Stimulated activated CD4-positive, alpha-beta T cell treated with anti-CD3 and anti-CD28 coated beads, TNF-alpha, amount 100 ng/mL, for 48 hours (primary cell): ENCODE measurements at regions not wholly inside any gene's neighbourhood (a gene's known extent, or its start where the extent isn't known, plus 50 kb on each side); places are given as distances from the start of the nearest gene placed in this dataset.
"Not testable (repeated sequence)": the region's sequence is repeated elsewhere in the genome, so short reads cannot be mapped to it uniquely, and the experiment has no call there.

Source experiments
- DNase-seq, 3 donors: peaks; one replicate each; pipeline ENCODE4 v3.0.0-alpha.2; 2020; ENCODE audit warnings: low read depth in 3 of 3

GRCh38 chr21:38039841-38040240, 123.6 kb upstream of the KCNJ6 start:
- DNase-seq = no peak

- no peak for DNase-seq
Observed at GRCh38 chr21:38041493-38041892, 125.2 kb upstream of the KCNJ6 start.

DNA sequence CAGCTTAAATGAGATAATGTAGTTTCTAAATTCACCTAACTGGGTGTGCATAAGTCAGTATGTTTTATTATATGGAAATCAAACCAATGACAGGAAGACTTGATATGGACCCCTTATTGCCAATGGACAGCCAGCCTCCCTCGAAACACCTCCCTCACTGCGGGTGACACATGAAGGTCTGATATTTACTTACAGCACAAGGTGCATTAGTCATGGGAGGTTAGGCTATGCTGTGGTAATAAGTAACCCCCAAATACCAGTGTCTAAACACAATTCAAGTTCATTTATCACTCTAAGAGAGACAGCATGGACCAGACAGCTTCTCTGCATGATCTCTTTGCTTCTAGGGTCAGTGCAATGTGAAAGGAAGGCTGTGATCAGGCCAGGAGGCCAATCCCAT, 126.0 kb upstream of the KCNJ6 start:
- no peak for DNase-seq

DNA sequence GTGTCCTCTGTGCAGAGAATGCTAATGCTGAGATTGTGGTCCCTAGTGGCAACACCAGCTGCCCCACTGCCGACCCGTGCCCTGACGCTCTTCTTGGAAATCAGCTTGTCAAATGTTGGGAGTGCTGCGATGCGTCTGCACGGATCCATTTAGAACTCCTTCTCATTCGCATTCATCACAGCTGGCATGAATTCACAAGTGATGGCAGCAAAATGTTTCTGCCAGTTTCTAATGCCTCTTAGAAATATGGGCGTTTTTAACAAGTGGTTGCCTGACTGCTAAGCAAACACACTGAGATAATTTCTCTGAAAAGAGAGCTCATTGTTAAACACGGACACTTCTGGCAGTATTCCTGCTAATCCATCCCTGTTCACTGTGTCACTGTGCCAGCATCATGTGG, 131.9 kb upstream of the KCNJ6 start:
- no peak for DNase-seq

DNA sequence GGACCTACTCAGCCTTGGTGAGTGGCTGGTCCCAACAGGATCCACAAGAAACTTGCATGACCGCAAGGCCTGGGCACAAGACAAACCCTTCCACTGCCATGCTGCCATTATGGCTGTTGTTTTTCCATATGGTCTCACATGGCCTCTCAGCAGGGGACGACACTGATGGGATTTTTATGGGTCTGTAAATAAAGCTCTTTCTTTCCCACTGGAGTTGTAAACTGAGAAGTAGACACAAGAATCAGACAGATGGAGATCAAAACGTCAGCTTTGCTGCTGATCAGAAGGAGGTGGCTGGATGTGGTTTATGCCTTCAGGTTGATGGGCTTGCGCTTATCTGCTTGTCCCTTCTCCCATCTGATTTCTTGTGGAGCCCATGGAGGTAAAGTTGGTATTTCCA, 138.1 kb upstream of the KCNJ6 start:
- DNase-seq = no peak

GRCh38 chr21:38056481-38056880, 140.2 kb upstream of the KCNJ6 start:
- no peak for DNase-seq

DNA sequence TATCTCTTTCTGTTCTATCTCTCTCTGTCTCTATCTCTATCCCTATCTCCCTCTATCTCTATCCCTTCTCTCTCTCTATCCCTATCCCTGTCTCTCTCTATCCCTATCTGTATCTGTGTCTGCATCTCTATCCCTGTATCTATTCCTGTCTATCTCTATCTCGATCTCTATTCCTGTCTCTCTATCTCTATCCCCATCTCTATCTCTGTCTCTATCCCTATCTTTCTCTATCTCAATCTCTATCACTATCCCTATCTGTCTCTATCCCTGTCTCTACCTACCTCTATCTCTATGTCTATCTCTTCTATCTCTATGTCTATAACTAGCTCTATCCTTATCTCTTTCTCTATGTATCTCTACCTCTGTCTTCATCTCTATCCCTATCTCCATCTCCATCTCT, 141.4 kb upstream of the KCNJ6 start:
- no peak for DNase-seq

DNA sequence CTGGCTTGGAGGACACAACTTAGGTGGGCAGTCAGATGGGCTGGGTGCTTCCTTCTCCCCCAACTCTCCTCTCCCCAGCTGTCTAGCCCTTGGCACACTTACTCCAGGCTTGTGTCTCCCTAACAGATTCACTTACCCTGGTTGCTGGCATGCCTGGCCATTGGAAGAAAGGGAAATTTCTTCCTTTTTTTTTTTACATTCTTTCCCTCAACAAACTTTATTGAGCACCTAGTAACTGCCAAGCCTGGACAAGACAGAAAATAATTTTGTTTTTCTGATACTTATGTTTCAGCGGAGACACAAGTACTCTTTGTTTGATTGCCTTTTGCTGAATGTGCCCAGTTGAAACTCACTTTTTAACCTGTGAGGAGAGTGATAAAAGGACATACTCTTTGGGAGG, 144.3 kb upstream of the KCNJ6 start:
- DNase-seq = no peak

DNA sequence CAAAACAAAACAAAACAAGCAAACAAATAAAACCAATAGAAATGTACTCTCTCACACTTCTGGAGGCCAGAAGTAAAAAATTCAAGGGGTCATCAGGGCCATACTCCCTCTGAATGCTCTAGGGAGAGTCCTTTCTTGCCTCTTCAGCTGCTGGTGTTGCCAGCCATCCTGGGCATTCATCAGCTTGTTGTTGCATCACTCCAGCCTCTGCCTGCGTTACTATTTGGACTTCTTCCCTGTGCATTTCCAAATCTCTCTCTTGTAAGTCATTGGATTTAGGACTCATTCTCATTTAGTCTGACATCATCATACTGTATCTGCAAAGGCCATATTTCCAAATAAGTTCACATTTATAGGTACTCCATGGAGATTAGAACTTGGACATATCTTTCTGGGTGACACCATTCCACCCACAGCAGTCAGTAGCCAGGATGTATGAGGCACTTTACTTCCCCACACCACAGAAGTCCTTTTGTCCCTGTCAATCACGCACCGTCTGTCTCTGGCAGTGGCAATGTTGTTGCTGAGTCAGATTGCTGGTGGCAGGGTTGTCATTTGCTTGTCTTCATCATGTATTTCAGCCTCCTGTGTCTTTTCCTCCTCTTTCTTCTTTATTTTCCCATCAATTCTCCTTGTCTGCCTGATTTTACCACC, 151.0 kb upstream of the KCNJ6 start:
- no peak for DNase-seq

GRCh38 chr21:38072489-38072888, 156.2 kb upstream of the KCNJ6 start:
- no peak for DNase-seq

GRCh38 chr21:38075833-38076587, 159.8 kb upstream of the KCNJ6 start:
- DNase-seq = no peak

GRCh38 chr21:38077569-38077968, 161.3 kb upstream of the KCNJ6 start:
- no peak for DNase-seq

DNA sequence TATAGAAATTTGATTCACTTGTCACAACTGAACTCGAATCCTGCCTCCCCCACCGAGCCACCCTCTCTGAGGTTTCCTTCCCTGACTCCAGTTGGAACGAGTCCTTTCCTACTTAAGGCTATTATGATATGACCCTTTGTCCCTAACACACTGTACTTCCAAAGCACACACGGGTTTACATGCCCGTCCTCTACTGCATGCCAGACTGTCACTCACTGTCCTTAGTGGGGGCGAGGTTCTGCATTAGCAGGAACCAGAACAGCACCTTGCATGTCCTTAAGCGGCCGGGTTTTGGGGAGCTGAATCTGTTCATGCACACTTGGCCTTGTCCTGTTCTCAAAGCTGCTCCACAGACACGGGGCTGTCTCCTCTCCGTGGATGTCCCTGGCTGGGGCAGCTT, 164.6 kb upstream of the KCNJ6 start:
- DNase-seq = no peak

- DNase-seq = no peak
Observed at GRCh38 chr21:38081708-38082107, 165.5 kb upstream of the KCNJ6 start.

DNA sequence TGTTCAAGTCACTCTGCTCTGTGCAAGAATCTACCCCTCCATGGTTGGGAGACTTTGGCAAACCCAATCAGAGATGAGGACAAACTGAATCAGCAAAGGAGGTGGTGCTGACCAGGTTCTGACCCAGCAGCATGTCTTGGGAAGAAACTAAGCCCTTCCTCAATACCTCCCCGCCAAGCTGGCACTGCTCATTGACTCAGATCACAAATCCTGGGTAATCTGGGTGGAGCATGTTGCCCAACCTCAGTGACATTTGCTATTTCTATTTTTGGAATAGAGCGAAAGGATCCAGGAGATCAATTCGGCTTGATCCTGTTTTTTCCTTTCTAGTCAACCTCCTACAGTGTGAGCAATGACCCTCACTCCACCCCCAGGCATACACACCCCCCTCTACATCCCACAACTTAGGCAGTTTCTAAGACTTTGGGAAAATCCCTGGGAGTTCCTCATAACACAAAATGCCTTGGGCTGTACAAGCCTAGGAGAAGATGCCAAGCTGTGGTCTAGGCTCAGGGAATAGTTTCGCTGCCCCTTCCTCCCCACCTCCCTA, 166.8 kb upstream of the KCNJ6 start:
- no peak for DNase-seq

DNA sequence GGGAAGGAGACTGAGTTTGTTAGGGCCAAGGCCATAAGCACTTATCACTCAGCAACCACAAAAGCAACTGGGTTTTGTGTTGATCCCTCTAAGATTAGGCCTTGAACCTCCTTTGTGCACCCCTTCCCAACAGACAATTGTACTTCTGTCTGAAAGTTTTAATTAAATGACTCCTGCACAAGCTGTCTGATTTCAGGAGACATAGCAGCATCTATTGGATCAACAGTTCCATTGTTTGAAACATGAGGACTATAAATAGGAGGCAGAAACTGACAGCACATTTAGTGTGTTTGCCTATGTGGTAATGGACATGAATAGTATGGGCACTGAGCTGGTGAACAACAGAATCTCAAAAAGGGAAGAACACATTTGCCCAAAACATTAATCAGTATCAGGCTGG, 167.3 kb upstream of the KCNJ6 start:
- no peak for DNase-seq

GRCh38 chr21:38086580-38086979, 170.2 kb upstream of the KCNJ15 start:
- DNase-seq = no peak

GRCh38 chr21:38088916-38089762, 167.7 kb upstream of the KCNJ15 start:
- DNase-seq = no peak

GRCh38 chr21:38089763-38090046, 167.1 kb upstream of the KCNJ15 start:
- no peak for DNase-seq

- not testable (repeated sequence) for DNase-seq
Observed at GRCh38 chr21:38091061-38091460, 165.7 kb upstream of the KCNJ15 start.

GRCh38 chr21:38092051-38092450, 164.7 kb upstream of the KCNJ15 start:
- no peak for DNase-seq

GRCh38 chr21:38095220-38095619, 161.6 kb upstream of the KCNJ15 start:
- DNase-seq = no peak

GRCh38 chr21:38097789-38098188, 159.0 kb upstream of the KCNJ15 start:
- no peak for DNase-seq
